Right forelimb (tissue), 1 donor: ENCODE measurements at regions not wholly inside any gene's neighbourhood (a gene's known extent, or its start where the extent isn't known, plus 50 kb on each side); places are given as distances from the start of the nearest gene placed in this dataset.
"Not testable (repeated sequence)": the region's sequence is repeated elsewhere in the genome, so short reads cannot be mapped to it uniquely, and the experiment has no call there.

Experiments
- DNase-seq: peaks from one replicate; pipeline ENCODE4 v3.0.0-alpha.2; 2018

GRCh38 chr14:101616202-101616601 lies 54.9 kb downstream of the DIO3 start:
- no peak for DNase-seq

GRCh38 chr14:101619484-101619883 lies 58.2 kb downstream of the DIO3 start:
- no peak for DNase-seq

GRCh38 chr14:101620031-101620788 lies 58.9 kb downstream of the DIO3 start:
- DNase-seq: no peak

GRCh38 chr14:101620821-101621785 lies 59.8 kb downstream of the DIO3 start:
- DNase-seq: no peak

- DNase-seq: no peak
These were observed 61.2 kb downstream of the DIO3 start for GRCh38 chr14:101622251-101623076.

- DNase-seq: no peak
These were observed 61.7 kb downstream of the DIO3 start for GRCh38 chr14:101623077-101623372.

- no peak for DNase-seq
These were observed 62.6 kb downstream of the DIO3 start for GRCh38 chr14:101623685-101624444.

- no peak for DNase-seq
These were observed 63.2 kb downstream of the DIO3 start for GRCh38 chr14:101624536-101624935.

- DNase-seq: no peak
These were observed 64.2 kb downstream of the DIO3 start for GRCh38 chr14:101625336-101626097.

GRCh38 chr14:101626331-101626730 lies 65.0 kb downstream of the DIO3 start:
- no peak for DNase-seq

GRCh38 chr14:101627915-101628262 lies 66.6 kb downstream of the DIO3 start:
- DNase-seq: no peak

GRCh38 chr14:101628471-101628966 lies 67.2 kb downstream of the DIO3 start:
- DNase-seq: peak; percentile 87

GRCh38 chr14:101628975-101629374 lies 67.7 kb downstream of the DIO3 start:
- DNase-seq: no peak

GRCh38 chr14:101630056-101630965 lies 69.0 kb downstream of the DIO3 start:
- no peak for DNase-seq

GRCh38 chr14:101631199-101631598 lies 69.9 kb downstream of the DIO3 start:
- no peak for DNase-seq

- DNase-seq: not testable (repeated sequence)
These were observed 70.7 kb downstream of the DIO3 start for GRCh38 chr14:101631970-101632369.

- no peak for DNase-seq
These were observed 71.2 kb downstream of the DIO3 start for GRCh38 chr14:101632520-101632919.

- DNase-seq: no peak
These were observed 72.0 kb downstream of the DIO3 start for GRCh38 chr14:101633276-101633675.

- no peak for DNase-seq
These were observed 73.0 kb downstream of the DIO3 start for GRCh38 chr14:101634202-101634849.
